ENCODE measurements at regions not wholly inside any gene's neighbourhood (a gene's known extent, or its start where the extent isn't known, plus 50 kb on each side); places are given as distances from the start of the nearest gene placed in this dataset.

DNA sequence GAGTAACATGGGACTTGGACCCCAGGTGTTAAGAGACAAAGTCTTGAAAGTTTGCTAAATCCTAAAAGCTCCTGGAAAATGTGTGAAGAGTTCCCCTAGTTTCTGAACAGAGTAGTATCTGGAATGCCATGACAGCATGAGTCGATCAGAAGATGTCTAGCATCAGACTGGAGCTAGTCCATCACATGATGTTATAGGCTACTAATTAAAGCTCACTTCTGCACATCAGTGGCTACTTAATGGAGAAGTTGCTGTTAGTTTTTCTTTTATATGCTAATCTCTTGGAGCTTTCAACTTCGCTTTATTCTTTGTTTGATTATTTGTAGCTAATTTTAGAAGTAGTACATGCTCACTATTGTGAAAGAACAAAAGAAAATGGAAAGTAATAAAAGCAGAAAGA, 471.3 kb upstream of the KLF4 start:
- TF ChIP-seq, protein P1, sequence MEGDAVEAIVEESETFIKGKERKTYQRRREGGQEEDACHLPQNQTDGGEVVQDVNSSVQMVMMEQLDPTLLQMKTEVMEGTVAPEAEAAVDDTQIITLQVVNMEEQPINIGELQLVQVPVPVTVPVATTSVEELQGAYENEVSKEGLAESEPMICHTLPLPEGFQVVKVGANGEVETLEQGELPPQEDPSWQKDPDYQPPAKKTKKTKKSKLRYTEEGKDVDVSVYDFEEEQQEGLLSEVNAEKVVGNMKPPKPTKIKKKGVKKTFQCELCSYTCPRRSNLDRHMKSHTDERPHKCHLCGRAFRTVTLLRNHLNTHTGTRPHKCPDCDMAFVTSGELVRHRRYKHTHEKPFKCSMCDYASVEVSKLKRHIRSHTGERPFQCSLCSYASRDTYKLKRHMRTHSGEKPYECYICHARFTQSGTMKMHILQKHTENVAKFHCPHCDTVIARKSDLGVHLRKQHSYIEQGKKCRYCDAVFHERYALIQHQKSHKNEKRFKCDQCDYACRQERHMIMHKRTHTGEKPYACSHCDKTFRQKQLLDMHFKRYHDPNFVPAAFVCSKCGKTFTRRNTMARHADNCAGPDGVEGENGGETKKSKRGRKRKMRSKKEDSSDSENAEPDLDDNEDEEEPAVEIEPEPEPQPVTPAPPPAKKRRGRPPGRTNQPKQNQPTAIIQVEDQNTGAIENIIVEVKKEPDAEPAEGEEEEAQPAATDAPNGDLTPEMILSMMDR (conservative IDR thresholded peaks at IDR 0.05; ENCODE audit: low read depth, low read length), result no peak
- Histone ChIP-seq H4K20me1 (ENCODE audit: insufficient read depth) (no peaks in the 10 kb centered on the region), H2AFZ (ENCODE audit: low read depth) (no peak overlapping the region)

DNA sequence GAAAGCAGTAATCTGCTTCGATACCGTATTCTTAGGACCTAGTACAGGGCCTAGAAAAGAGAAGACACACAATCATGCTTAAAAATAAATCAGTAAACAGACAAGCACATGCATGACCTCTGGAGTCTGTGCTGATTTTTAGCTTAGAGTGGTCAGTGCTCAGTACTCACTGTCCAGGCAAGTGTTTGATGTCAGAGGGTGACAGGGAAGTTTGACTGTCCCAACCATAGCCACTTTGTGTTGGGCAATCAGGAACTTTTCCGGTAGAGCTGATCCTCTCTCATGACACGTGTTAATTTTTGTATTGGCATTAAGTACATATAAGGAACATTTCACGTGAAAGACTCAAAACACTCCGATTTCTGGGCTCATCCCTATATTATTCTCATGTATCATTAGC, 464.7 kb upstream of the KLF4 start:
- Histone ChIP-seq H3K9ac (no peak overlapping the region), H3K36me3 (ENCODE audit: insufficient read depth) (no peaks in the 10 kb centered on the region), H3K4me3 (IDR thresholded peaks at IDR 0.05; ENCODE audit: insufficient read depth, low read depth, low read length) (no peak overlapping the region), H4K20me1 (ENCODE audit: insufficient read depth) (no peaks in the 10 kb centered on the region), H3K4me2 (no peak overlapping the region), H3K4me1 (ENCODE audit: low read depth, poor library complexity, severe bottlenecking) (no peaks in the 10 kb centered on the region), H2AFZ (ENCODE audit: low read depth) (no peak overlapping the region), H3K27me3 (ENCODE audit: insufficient read depth, low read depth) (no peaks in the 10 kb centered on the region), H3K27ac (no peak overlapping the region), H3K79me2 (ENCODE audit: insufficient read depth, low read depth) (no peaks in the 10 kb centered on the region)
- TF ChIP-seq, protein P1 (conservative IDR thresholded peaks at IDR 0.05; ENCODE audit: low read depth, low read length), result no peak

More for the DNA sequence above, 471.3 kb upstream of the KLF4 start:
- H3K4me2 ChIP-seq, result no peak overlapping the region
- no peaks in the 10 kb centered on the region for H3K27me3 ChIP-seq (ENCODE audit: insufficient read depth, low read depth)
- no peak overlapping the region for H3K27ac ChIP-seq
- no peak overlapping the region for H3K4me3 ChIP-seq (IDR thresholded peaks at IDR 0.05; ENCODE audit: insufficient read depth, low read depth, low read length)
- no peak overlapping the region for H3K9ac ChIP-seq
- no peaks in the 10 kb centered on the region for H3K36me3 ChIP-seq (ENCODE audit: insufficient read depth)
- no peaks in the 10 kb centered on the region for H3K4me1 ChIP-seq (ENCODE audit: low read depth, poor library complexity, severe bottlenecking)
- no peaks in the 10 kb centered on the region for H3K79me2 ChIP-seq (ENCODE audit: insufficient read depth, low read depth)

DNA sequence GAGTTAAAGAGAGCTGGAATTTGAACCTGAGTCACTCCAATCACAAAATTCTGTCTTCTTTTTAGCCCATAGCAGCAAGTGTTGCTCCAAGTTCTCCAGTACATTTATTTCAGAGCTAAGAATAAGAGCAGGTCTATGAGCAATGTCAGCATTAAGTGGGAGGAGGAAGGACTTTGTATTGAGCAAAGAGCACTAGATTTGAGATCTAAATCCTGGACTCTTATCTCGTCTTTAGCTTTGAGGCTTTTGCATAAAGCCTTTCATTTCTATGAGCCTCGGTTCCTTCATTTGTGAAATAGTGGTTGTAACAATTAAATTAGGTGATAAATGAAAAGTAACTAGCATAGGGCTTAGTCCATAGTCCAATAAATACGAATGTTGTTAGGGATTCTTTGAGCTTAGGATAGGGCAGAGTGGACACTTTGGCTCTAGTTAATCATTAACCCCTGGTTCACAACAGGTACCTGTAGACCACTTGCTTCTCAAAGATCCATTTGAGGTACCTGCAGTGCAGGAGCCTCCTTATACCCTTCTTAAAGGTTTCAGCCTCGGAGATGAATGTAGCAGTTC, 464.1 kb upstream of the KLF4 start:
- Histone ChIP-seq H3K4me2 (no peak overlapping the region), H3K9ac (no peak overlapping the region), H3K79me2 (ENCODE audit: insufficient read depth, low read depth) (no peaks in the 10 kb centered on the region), H3K4me1 (ENCODE audit: low read depth, poor library complexity, severe bottlenecking) (no peaks in the 10 kb centered on the region), H2AFZ (ENCODE audit: low read depth) (no peak overlapping the region), H4K20me1 (ENCODE audit: insufficient read depth) (no peaks in the 10 kb centered on the region), H3K4me3 (IDR thresholded peaks at IDR 0.05; ENCODE audit: insufficient read depth, low read depth, low read length) (no peak overlapping the region), H3K27ac (no peak overlapping the region), H3K36me3 (ENCODE audit: insufficient read depth) (no peaks in the 10 kb centered on the region), H3K27me3 (ENCODE audit: insufficient read depth, low read depth) (no peaks in the 10 kb centered on the region)
- TF ChIP-seq, protein P1 (conservative IDR thresholded peaks at IDR 0.05; ENCODE audit: low read depth, low read length), result no peak

DNA sequence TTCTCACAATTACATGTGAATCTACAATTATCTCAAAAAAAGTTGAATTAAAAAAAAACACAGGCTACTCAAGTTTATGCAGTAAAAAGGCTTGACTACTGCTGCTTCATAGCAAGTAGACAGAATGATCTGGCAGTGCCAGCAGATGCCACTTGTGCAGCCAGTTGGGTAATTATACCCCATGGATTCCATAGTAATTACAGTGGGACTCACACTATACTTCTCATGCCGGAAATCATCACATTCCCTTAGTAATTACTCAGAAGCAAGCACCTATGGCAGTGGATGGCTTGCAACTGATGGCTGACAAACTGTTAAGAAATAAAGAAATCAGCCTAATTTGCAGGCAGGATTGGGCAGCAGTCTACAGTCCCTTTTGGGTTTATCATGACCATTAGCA, 463.2 kb upstream of the KLF4 start:
- Histone ChIP-seq H3K4me3 (IDR thresholded peaks at IDR 0.05; ENCODE audit: insufficient read depth, low read depth, low read length) (no peak overlapping the region), H3K36me3 (ENCODE audit: insufficient read depth) (no peaks in the 10 kb centered on the region), H4K20me1 (ENCODE audit: insufficient read depth) (no peaks in the 10 kb centered on the region), H3K27ac (no peak overlapping the region), H3K27me3 (ENCODE audit: insufficient read depth, low read depth) (no peaks in the 10 kb centered on the region), H3K4me1 (ENCODE audit: low read depth, poor library complexity, severe bottlenecking) (no peaks in the 10 kb centered on the region), H3K79me2 (ENCODE audit: insufficient read depth, low read depth) (no peaks in the 10 kb centered on the region), H3K9ac (no peak overlapping the region), H3K4me2 (no peak overlapping the region), H2AFZ (ENCODE audit: low read depth) (no peak overlapping the region)
- TF ChIP-seq, protein P1 (conservative IDR thresholded peaks at IDR 0.05; ENCODE audit: low read depth, low read length), result no peak

Measured in KMS-11 (cell line).